A549 (cell line): ENCODE measurements at regions not wholly inside any gene's neighbourhood (a gene's known extent, or its start where the extent isn't known, plus 50 kb on each side); places are given as distances from the start of the nearest gene placed in this dataset.

Experiments
- BHLHE40 ChIP-seq: IDR thresholded peaks from 2 replicates; pipeline ENCODE4 v1.6.1; 2012; ENCODE audit warnings: low read depth, low read length, inconsistent platforms
- EP300 ChIP-seq, 2 experiments: fragments of >200 bp; sonication (Bioruptor Twin); formaldehyde crosslinking; IDR thresholded peaks; 2 replicates in 1 of 2; 3 replicates in 1 of 2; pipeline ENCODE4 v1.6.1; 2016 to 2017
- ESRRA ChIP-seq: fragments of 150-350 bp; IDR thresholded peaks from 2 replicates; pipeline ENCODE4 v1.6.1; 2014; ENCODE audit warnings: mild to moderate bottlenecking, low read length, borderline replicate concordance
- HDAC2 ChIP-seq: fragments of 200-600 bp; sonication (generic); IDR thresholded peaks from 2 replicates; pipeline ENCODE4 v1.6.1; 2016
- HEYL ChIP-seq: fragments of 250-450 bp; sonication (Bioruptor Pico); IDR thresholded peaks from 2 replicates; pipeline ENCODE4 v1.8.0; 2021; ENCODE audit warnings: mild to moderate bottlenecking, moderate library complexity
- JUN ChIP-seq, 2 experiments: fragments of >200 bp; sonication (Bioruptor Twin); formaldehyde crosslinking; IDR thresholded peaks; 2 replicates in 1 of 2; 3 replicates in 1 of 2; pipeline ENCODE4 v1.6.1; 2016 to 2017
- NFE2L2 ChIP-seq: fragments of 150-350 bp; conservative IDR thresholded peaks from 2 replicates; pipeline ENCODE4 v1.6.1; 2014; ENCODE audit warnings: low read length
- PHF8 ChIP-seq: fragments of 200-600 bp; sonication (generic); IDR thresholded peaks from 2 replicates; pipeline ENCODE4 v1.6.1; 2016; ENCODE audit warnings: low read depth, mild to moderate bottlenecking, antibody characterized with exemption, moderate library complexity, borderline replicate concordance
- POLR2A ChIP-seq: IDR thresholded peaks from 2 replicates; pipeline ENCODE4 v1.6.1; 2012; ENCODE audit warnings: mild to moderate bottlenecking, low read length
- ZFP36 ChIP-seq: fragments of 450-650 bp; IDR thresholded peaks from 2 replicates; pipeline ENCODE4 v1.6.1; 2014; ENCODE audit warnings: borderline replicate concordance; ENCODE audit not compliant: partially characterized antibody
- TF ChIP-seq, protein P1 (sequence below): fragments of >200 bp; sonication (Bioruptor Twin); formaldehyde crosslinking; IDR thresholded peaks from 3 replicates; pipeline ENCODE4 v1.5.1; 2016
- TF ChIP-seq, protein P2 (sequence below): fragments of 200-600 bp; sonication (generic); IDR thresholded peaks from 2 replicates; pipeline ENCODE4 v1.6.1; 2016; ENCODE audit warnings: antibody characterized with exemption, mild to moderate bottlenecking, moderate library complexity

DNA sequence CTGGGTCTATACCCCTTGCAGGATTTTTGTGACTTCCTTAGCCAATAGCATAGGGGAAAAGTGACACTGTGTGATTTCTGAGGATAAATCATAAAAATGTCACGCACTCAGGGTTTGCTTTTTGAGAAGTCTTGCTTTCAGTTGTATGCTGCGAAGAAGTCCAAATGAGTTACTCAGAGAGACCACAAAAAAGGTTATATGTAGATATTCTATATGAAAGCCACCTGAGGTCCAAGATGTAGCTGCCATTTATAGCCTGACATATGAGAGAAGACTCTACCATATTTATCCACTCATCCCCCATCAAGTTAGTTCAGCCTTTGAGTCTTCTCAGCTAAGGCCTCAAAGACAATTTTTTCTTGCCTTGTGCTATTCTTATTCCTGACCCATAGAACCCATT, 488.3 kb upstream of the MAP2 start:
- TF ChIP-seq JUN (IDR thresholded peaks at IDR 0.05) = no peak
- TF ChIP-seq, protein P1, sequence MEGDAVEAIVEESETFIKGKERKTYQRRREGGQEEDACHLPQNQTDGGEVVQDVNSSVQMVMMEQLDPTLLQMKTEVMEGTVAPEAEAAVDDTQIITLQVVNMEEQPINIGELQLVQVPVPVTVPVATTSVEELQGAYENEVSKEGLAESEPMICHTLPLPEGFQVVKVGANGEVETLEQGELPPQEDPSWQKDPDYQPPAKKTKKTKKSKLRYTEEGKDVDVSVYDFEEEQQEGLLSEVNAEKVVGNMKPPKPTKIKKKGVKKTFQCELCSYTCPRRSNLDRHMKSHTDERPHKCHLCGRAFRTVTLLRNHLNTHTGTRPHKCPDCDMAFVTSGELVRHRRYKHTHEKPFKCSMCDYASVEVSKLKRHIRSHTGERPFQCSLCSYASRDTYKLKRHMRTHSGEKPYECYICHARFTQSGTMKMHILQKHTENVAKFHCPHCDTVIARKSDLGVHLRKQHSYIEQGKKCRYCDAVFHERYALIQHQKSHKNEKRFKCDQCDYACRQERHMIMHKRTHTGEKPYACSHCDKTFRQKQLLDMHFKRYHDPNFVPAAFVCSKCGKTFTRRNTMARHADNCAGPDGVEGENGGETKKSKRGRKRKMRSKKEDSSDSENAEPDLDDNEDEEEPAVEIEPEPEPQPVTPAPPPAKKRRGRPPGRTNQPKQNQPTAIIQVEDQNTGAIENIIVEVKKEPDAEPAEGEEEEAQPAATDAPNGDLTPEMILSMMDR = no peak
- TF ChIP-seq PHF8 = no peak
- no peak for TF ChIP-seq POLR2A
- no peak for TF ChIP-seq ESRRA
- no peak for TF ChIP-seq NFE2L2
- TF ChIP-seq HDAC2 = no peak
- no peak for TF ChIP-seq BHLHE40
- no peak for TF ChIP-seq EP300 (IDR thresholded peaks at IDR 0.05)
- TF ChIP-seq HEYL (CRISPR knock-in tag) = no peak
- TF ChIP-seq ZFP36 = no peak
- TF ChIP-seq, protein P2, sequence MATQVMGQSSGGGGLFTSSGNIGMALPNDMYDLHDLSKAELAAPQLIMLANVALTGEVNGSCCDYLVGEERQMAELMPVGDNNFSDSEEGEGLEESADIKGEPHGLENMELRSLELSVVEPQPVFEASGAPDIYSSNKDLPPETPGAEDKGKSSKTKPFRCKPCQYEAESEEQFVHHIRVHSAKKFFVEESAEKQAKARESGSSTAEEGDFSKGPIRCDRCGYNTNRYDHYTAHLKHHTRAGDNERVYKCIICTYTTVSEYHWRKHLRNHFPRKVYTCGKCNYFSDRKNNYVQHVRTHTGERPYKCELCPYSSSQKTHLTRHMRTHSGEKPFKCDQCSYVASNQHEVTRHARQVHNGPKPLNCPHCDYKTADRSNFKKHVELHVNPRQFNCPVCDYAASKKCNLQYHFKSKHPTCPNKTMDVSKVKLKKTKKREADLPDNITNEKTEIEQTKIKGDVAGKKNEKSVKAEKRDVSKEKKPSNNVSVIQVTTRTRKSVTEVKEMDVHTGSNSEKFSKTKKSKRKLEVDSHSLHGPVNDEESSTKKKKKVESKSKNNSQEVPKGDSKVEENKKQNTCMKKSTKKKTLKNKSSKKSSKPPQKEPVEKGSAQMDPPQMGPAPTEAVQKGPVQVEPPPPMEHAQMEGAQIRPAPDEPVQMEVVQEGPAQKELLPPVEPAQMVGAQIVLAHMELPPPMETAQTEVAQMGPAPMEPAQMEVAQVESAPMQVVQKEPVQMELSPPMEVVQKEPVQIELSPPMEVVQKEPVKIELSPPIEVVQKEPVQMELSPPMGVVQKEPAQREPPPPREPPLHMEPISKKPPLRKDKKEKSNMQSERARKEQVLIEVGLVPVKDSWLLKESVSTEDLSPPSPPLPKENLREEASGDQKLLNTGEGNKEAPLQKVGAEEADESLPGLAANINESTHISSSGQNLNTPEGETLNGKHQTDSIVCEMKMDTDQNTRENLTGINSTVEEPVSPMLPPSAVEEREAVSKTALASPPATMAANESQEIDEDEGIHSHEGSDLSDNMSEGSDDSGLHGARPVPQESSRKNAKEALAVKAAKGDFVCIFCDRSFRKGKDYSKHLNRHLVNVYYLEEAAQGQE = no peak
